ENCODE measurements at regions not wholly inside any gene's neighbourhood (a gene's known extent, or its start where the extent isn't known, plus 50 kb on each side); places are given as distances from the start of the nearest gene placed in this dataset.

- TF ChIP-seq, protein P1, sequence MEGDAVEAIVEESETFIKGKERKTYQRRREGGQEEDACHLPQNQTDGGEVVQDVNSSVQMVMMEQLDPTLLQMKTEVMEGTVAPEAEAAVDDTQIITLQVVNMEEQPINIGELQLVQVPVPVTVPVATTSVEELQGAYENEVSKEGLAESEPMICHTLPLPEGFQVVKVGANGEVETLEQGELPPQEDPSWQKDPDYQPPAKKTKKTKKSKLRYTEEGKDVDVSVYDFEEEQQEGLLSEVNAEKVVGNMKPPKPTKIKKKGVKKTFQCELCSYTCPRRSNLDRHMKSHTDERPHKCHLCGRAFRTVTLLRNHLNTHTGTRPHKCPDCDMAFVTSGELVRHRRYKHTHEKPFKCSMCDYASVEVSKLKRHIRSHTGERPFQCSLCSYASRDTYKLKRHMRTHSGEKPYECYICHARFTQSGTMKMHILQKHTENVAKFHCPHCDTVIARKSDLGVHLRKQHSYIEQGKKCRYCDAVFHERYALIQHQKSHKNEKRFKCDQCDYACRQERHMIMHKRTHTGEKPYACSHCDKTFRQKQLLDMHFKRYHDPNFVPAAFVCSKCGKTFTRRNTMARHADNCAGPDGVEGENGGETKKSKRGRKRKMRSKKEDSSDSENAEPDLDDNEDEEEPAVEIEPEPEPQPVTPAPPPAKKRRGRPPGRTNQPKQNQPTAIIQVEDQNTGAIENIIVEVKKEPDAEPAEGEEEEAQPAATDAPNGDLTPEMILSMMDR (IDR thresholded peaks at IDR 0.05; ENCODE audit: borderline replicate concordance, extremely low read depth, low read length, poor library complexity, severe bottlenecking), result no peak
- TF ChIP-seq EZH2 (IDR thresholded peaks at IDR 0.05; ENCODE audit: borderline replicate concordance, low read depth, low read length, severe bottlenecking), result no peak
These were observed 189.1 kb upstream of the UBL3 start for GRCh38 chr13:30039511-30039911.
